HG02759 (cell line): ENCODE measurements at regions not wholly inside any gene's neighbourhood (a gene's known extent, or its start where the extent isn't known, plus 50 kb on each side); places are given as distances from the start of the nearest gene placed in this dataset.
"Not testable (repeated sequence)": the region's sequence is repeated elsewhere in the genome, so short reads cannot be mapped to it uniquely, and the experiment has no call there.

Source experiments
- ATAC-seq: cut with Tn5 transposase; IDR thresholded peaks from one replicate; pipeline ENCODE4 v1.9.1; 2021; ENCODE audit warnings: mild to moderate bottlenecking, moderate library complexity; ENCODE audit not compliant: unreplicated experiment

DNA sequence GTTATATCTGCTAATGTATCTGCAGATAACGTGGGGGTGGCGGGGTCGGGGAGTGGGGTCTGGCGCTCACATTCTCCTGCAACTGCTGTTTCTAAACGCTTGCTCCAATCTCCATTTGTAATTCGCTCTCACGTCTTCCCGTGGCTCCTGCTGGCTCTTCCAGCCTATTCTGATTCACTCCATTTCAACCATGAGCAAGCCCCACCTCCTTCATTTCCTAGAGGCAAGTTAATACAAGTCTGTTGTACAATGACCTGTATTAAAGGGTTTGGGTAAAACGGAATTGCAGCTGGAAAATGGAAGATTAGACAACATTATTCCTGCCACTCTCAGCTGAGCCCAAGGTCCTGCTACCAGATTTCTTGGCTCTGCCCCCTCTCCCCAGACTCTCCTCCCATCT, 132.3 kb downstream of the CSNK2A3 start:
- ATAC-seq: no peak

DNA sequence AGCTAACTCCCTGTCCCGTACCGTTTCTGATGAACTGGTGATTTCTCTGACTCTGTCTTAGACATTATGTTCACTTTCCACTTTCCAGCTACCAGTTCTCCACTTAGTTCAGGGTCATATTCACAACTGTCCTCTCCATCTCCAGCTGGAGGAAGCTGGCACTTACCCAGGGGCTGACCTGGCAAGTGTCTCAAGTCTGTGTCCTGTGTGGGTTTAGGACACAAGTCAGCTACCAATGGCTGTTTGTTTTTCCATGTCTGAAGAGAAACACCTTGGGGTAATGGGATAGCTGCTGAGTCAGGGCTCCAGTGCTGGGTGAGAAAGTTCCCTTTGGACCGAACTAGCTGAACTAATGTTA, 134.4 kb downstream of the CSNK2A3 start:
- no peak for ATAC-seq

DNA sequence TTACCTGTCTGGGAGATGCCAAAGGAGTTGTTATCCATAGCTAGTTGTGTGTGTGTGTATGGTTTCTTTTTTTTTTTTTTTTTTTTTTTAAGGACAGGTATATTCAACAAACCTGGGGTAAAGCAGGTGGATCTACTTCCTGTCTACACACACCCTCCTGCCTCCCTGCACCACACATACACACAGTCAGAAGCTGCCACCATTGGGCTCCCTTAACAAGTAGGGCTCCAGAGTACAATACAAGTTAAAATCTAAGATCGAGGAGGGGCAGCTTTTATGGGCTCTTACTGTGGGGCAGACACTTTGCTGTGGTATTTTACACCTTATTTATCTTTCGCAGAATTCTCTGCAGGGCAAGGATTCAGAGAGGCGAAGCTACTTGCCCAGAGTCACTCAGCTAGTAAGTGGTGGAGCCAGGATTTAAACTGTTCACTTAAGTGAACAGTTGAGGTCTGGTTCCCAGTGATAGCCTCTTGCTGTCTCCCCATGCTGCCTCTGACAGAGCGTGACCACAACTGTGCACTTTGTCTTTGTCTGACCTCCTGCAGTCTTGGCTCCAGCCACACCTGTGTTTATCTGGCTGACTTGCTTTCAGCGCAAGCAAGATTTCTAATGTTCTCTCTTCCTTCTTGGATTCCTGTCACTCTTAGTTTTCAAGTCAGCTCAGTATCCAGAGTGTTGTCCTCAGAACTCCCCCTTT, 135.0 kb downstream of the CSNK2A3 start:
- no peak for ATAC-seq

DNA sequence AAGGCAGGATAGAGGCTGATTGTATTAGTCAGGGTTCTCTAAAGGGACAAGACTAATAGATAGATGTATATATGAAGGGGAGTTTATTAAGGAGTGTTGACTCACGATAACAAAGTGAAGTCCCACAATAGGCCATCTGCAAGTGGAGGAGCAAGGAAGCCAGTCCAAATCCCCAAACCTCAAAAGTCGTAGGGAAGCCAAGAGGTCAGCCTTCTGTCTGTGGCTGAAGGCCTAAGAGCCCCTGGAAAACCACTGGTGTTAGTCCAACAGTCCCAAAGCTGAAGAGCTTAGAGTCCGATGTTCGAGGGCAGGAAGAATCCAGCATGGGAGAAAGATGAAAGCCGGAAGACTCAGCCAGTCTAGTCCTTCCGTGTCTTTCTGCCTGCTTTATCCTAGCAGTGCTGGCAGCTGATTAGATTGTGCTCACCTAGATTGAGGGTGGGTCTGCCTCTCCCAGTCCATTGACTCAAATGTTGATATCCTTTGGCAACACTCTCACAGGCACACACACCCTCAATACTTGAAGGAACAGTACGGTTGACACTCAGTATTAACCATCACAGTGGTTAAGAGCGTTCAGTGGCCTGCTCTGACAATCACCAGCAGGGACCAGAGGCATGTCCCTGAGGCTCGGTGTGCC, 135.6 kb downstream of the CSNK2A3 start:
- no peak for ATAC-seq

DNA sequence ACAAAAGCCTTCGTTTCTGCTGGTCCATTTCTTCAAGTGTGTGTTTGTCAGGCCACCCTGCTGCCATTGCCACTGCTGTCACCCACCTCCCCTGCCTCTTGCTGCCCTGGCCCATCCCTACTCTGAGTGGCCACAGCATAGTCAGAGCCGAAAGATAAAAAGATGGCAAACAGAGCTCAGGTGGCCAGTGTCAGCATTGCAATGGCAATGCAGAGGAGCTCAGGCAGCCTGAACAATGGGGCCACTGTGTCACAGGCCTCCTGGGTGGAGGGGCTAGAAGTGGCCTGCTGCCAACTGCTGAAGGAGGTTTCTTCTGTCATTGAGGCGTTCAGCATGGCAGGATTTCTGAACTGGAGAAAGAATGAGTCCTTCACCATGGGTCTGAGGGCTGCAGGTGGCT, 137.1 kb downstream of the CSNK2A3 start:
- ATAC-seq: no peak

DNA sequence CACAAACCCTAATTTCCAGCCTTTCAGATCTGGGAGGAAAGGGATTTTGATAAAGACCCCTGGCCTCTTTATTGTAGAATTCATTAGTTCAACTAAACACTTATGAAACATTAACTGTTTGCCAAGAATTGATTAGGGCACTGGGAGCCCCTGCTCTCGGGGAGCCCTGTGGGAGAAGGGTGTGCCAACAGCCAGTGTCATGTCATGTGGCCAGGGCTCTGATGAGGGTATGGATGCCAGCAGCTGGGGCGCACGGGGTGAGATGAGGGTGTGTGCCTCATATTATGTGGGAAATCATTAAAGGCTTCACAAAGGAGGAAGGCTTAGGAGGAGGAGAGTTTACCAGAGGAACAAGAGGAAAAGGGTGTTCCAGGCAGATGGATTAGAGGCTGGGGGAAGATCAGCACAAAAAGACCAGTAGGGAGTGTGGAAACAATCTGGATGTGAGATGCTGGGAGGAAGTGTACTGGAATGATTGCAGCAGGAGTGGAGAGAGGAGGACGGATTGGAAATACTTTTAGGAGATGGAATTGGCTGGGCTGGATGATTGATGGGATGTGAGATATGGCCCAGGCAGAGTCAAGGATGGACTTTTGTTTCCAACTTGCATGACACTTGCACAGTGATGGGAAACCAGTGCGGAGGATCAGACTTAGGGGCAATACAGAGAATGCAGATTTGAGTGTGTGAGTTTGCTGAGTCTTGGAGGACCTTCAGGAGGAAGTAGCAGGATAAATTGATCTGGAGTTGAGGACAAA, 137.8 kb downstream of the CSNK2A3 start:
- ATAC-seq: no peak

DNA sequence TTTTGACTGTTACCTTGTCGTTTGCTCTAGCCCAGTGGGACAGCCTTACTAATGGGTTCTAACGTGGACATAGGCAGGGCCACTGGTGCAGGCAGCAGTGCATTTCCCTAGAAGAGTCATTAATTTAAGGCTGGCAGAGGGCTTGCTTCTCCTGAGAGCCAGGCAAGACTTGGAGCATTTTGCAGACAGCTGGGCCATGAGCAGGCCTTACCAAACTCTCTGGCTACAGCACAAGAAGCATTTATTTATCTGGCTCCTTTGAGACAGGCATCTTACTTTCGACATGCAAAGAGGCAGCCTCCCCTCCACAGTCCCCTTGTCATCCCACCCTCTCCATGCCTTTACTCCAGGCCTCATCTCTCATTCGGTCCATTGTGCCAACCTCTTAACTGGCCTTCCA, 139.9 kb downstream of the CSNK2A3 start:
- no peak for ATAC-seq

DNA sequence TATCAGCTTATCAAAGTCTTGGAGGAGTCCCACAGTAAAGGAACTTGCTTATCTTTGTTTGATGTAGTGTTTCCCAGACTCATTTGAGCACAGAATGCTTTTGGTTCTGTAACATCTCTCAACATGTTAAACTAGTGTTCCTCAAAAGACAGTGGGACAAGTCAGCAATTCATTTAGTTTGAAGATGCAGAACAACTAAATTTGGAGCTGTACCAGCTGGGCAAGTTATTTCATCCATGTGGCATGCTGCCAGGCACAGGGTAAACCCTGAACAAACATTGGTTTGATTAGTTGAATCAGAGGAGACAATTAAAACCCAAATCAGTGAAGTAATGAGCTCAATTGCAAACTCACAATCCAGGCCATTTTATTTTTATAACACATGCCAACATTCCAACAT, 141.2 kb downstream of the CSNK2A3 start:
- ATAC-seq: no peak

DNA sequence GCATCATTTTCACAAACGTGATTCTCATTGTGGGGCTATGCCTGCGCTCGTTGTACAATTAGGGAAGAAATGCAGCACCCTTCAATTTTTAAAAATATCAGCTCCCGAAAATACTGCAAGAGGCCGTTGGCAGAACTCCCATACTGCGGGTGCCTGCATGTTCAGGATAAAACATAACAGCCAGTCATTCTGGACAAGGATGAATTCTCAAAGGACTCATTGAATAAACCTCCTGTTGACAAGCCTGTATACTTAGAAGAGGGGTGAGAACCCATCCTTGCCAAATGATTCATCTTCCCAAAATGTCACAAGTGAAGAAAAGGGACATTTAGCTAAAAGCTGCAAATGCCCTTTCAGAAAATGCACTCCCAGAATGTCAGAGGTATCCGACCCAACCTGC, 141.9 kb downstream of the CSNK2A3 start:
- ATAC-seq: no peak

DNA sequence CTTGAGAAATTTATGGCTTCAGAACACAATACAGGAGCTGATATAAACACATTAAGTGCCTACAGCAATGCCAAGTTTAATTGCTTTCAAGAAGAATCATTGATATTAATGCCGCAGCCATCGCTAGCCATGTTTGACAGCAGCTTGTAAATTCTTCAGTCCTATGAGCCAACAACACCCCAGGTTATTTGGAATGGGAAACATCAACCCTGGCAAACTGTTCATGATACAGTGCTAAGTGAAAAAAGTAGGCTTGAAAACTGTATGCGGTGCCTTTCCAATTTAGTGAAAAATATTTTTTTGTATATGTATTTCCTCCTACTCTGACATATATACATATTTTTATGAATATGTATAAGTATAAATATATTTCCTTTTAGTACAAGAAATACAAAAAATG, 142.6 kb downstream of the CSNK2A3 start:
- ATAC-seq: no peak

DNA sequence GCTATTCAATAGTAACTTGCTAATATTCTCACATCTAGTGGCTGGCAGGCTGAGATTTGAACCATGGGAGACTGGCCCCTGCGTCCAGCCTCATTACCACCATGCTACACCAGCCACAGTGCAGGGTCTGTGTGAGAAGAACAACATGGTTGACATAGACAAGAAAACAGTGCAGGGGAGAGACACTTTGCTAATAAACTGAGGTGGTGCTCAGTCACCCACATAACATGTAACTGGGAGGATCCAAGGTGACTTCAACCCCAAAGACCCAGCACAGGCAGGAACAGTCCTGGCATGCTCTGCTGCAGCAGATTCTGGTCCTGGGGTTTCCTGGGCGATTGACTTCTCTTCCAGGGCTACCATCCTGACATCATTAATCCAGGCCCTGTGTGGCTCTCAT, 143.1 kb downstream of the CSNK2A3 start:
- no peak for ATAC-seq

DNA sequence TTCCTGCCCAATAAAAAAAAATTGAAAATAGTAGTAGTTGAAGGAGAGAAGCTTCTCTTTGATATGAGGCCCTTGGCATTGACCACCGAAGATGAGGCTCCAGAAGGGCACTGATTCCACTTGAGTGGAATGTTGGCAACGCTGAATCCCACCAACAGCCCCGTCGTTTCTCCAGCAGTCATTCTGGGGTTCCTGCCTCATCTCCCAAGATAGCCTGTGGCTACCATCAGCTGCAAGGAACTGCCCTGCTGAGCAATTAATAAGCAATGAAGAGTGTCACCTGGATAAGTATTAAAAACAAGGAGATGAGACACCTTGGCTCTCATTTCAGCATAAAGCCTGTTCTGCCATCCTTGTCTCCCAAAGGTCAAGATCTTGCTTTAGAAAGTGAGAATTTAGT, 144.1 kb downstream of the CSNK2A3 start:
- ATAC-seq: no peak

DNA sequence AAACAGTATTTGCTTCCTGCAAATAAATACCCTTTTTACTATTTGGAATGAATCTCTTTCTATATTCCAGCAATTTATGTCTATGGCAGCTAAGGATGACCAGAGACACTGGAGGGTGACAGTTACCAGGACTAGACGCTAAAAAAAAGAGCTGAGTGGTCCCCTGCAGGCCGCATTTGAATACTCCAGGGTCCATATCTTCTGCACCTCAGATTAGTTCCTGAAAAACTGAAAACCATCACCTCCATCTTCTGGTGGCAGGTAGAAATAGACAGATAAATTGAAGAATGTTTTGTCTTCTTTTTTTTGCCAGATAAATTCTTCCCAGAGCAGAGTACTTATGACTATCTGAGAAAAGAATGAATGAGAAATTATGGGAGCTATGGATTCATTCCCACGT, 145.6 kb downstream of the CSNK2A3 start:
- ATAC-seq: no peak

DNA sequence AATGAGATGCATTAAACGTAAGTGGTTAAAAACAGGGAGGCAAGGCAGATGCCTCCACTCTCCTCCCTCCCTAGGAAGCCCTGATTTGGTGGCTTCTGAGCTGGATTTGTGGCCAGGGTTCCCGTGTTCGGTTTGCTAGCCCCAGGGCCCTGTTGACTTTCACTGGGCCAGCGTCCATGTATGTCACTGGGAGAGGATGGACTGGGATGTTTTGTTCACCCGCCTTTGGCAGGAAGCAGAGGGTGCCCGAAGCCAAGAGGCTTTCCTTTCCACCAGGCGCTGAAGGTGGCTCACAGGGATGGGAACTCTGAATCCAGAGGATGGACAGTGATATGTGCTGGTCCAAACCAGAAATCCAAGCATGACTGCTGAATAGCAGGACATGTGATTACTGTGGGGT, 146.6 kb downstream of the CSNK2A3 start:
- ATAC-seq: no peak

DNA sequence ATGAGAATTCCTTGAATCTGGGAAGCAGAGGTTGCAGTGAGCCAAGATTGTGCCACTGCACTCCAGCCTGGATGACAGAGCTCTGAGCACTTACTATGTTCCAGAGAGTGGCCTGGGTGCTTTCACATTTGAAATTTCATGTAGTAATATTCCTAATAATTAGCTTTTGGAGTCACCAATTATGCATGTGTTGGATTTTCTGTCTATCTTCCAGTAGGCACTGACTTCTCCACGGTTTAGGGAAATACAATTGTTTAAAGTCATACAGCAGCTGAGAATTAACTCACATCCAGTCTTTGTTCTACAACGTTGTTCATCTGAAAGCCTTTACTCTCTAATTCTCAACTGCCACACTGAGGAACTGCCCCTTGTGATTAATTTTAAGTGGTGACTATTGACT, 150.2 kb downstream of the CSNK2A3 start:
- no peak for ATAC-seq

DNA sequence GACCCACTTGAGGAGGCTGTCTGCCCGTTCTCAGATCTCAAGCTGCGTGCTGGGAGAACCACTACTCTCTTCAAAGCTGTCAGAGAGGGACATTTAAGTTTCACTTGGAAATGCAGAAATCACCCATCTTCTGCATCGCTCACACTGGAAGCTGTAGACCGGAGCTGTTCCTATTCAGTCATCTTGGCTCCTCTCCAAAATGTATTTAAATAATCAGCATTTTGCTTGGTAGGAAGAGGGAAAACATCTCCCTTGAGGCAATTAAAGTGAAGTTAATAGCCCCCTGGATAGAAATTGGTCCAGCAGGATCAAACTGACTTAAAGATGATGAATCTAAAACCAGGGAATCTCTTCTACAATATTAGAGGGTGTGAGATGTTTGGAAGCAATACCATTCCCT, 151.7 kb downstream of the CSNK2A3 start:
- not testable (repeated sequence) for ATAC-seq

DNA sequence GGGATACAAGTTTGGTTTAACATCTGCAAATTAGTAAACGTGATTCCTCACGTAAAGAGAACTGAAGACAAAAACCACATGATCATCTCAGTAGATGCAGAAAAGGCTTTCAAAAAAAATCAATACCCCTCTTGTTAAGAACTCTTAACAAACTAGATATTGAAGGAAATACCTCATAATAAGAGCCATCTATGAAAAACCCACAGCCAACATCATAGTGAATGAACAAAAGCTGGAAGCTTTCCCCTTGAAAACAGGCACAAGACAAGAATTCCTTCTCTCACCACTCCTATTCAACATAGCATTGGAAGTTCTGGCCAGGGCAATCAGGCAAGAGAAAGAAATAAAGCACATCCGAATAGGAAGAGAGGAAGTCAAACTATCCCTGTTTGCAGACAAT, 160.5 kb downstream of the CSNK2A3 start:
- no peak for ATAC-seq

DNA sequence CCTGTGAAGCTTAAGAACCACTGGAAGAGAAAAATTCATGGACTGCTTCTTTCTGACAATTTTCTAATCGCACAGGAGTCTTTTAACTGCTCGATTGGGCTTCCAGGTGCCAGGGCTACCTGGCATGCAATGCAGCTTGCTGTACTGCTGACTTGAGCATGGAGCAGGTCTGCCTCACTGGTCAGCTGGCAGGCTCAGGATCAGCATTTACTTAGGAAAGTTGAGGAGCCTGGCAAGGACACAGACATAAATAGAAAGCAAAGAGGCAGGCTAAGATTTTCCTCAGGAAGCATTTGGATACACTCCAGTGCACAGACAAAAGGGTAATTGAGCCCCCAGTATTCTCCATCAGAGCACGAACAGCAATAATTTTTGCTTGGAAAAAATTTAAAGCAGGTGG, 163.5 kb downstream of the CSNK2A3 start:
- no peak for ATAC-seq

DNA sequence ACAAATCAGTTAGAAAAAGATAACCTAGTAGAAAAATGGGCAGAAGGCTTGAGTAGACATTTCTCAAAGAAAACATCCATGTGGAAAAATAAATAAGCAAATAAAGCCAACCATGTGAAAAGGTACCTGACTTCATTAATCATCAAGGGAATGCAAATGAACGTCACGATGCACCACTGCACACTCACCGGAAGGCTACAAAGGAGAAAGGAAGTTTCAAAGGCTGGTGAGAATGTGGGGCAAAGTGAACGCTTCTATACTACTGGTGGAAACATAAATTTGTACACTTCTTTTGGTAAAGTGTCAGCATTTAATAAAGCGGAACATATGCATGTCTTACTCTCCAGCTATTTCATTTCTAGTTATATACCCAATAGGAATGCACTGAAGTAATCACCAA, 166.8 kb downstream of the CSNK2A3 start:
- ATAC-seq: no peak

DNA sequence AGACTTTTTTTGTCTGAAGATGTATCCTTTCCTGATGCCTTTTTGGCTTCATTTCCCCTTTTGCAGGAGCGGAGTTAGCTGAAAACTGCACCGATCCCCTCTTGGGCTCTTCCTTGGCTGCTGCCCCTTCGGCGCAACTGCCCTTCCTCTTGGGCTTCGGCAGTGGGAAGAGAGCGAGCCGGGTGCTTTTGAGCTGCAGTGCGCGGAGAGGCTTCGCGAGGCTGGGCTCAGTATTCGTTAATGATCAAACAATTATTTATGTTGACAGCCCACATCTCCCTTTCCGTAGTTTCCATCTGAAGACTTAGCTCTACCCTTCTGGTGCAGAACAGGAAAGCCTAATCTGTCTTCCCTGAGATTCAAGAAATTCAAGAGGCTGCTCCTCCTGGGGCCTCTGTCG, 170.8 kb downstream of the CSNK2A3 start:
- ATAC-seq: no peak

DNA sequence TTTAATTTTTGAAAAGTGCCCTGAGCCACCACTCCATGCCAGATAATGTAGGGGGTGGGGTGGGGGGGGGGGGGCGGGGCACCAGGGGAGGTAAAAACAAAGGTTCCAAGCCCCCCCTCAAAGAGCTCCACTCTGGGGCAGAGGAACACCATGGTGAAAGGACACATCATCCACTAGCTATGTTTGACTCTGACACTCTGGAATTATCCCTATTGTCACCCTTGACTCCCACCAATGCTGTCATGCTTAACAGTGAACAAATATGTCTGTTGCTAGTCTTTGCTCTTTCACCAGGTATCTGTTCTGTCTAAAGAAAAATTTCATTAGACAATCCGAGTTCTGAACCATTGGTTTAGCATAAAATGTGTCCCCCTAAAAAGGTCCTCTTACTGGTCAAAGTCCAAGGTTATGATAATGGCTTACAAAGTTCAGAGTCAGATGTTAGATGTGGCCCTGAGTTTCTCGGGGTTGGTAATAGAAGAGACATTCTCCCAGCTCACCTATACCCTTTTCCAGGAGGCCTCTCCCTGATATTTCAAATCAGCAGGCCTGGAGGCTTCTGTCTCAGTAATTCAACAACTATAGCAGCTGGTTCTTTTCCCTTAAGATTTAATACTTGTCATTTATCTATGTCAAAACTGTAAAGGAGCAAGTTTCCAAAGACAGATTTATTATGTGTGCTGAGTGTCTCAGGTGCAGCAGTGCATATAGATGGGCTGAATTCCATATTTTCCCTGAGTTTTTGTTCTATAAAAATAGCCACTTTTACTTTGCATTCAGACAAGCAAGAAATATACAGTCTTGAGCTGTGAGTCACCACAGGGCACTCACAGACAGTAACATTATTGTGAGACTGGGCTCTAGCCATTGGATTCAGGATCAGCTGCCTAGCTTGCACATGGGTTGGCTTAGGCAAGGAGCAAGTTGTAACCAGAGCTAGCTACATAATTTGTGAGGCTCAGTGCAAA, 174.1 kb downstream of the CSNK2A3 start:
- ATAC-seq: no peak
